H1 (cell line): ENCODE measurements at regions not wholly inside any gene's neighbourhood (a gene's known extent, or its start where the extent isn't known, plus 50 kb on each side); places are given as distances from the start of the nearest gene placed in this dataset.

Source experiments
- CTCF ChIP-seq, 3 experiments: IDR thresholded peaks; 1 replicate in 2 of 3; 2 replicates in 1 of 3; pipeline versions ENCODE4 v1.5.1 to v1.6.1; 2011; ENCODE audit warnings: low read length in 3 of 3, mild to moderate bottlenecking in 3 of 3, inconsistent platforms in 2 of 3, low read depth in 1 of 3, moderate library complexity in 1 of 3; ENCODE audit not compliant: insufficient read depth in 1 of 3; ENCODE audit errors: control extremely low read depth in 1 of 3
- E2F6 ChIP-seq: IDR thresholded peaks from 2 replicates; pipeline ENCODE4 v1.6.1; 2012; ENCODE audit warnings: inconsistent platforms
- EP300 ChIP-seq, 2 experiments: IDR thresholded peaks; 1 replicate in 1 of 2; 2 replicates in 1 of 2; pipeline ENCODE4 v1.6.1; 2011 to 2012; ENCODE audit warnings: low read depth in 2 of 2, low read length in 2 of 2, mild to moderate bottlenecking in 2 of 2, borderline replicate concordance in 1 of 2, inconsistent platforms in 1 of 2, moderate library complexity in 1 of 2
- POLR2A ChIP-seq, 2 experiments: IDR thresholded peaks; 1 replicate in 1 of 2; 2 replicates in 1 of 2; pipeline ENCODE4 v1.6.1; 2011; ENCODE audit warnings: low read depth in 2 of 2, low read length in 2 of 2, mild to moderate bottlenecking in 2 of 2; ENCODE audit errors: control extremely low read depth in 1 of 2
- POLR2AphosphoS5 ChIP-seq: IDR thresholded peaks from 2 replicates; pipeline ENCODE4 v1.6.1; 2011; ENCODE audit warnings: low read depth, low read length
- POU5F1 ChIP-seq: IDR thresholded peaks from 2 replicates; pipeline ENCODE4 v1.6.1; 2011; ENCODE audit warnings: low read depth, mild to moderate bottlenecking, low read length, moderate library complexity
- RXRA ChIP-seq: IDR thresholded peaks from 2 replicates; pipeline ENCODE4 v1.6.1; 2011; ENCODE audit warnings: low read depth, mild to moderate bottlenecking, low read length, moderate library complexity; ENCODE audit not compliant: insufficient read depth
- TAF1 ChIP-seq: IDR thresholded peaks from 2 replicates; pipeline ENCODE4 v1.6.1; 2011; ENCODE audit warnings: mild to moderate bottlenecking, low read depth, low read length
- TEAD4 ChIP-seq: IDR thresholded peaks from 2 replicates; pipeline ENCODE4 v1.6.1; 2012; ENCODE audit warnings: low read depth, low read length, inconsistent platforms, mixed read lengths
- ZNF274 ChIP-seq: IDR thresholded peaks from 2 replicates; pipeline ENCODE4 v1.7.0; 2012; ENCODE audit warnings: low read length, borderline replicate concordance; ENCODE audit errors: extremely low read depth

GRCh38 chr4:180333162-180333561 is 1910.0 kb upstream of the TENM3 start:
- TF ChIP-seq CTCF (IDR thresholded peaks at IDR 0.05; ENCODE audit: control extremely low read depth in 1 of 3, insufficient read depth in 1 of 3, low read depth in 1 of 3, low read length in 3 of 3) (no peak), POU5F1 (no peak), ZNF274 (no peak), E2F6 (no peak), POLR2A (IDR thresholded peaks at IDR 0.05; ENCODE audit: control extremely low read depth in 1 of 2, low read depth in 2 of 2, low read length in 2 of 2) (no peak), RXRA (no peak), EP300 (IDR thresholded peaks at IDR 0.05; ENCODE audit: borderline replicate concordance in 1 of 2, low read depth in 2 of 2, low read length in 2 of 2) (no peak), TAF1 (no peak), POLR2AphosphoS5 (no peak), TEAD4 (no peak)
